ENCODE measurements at regions not wholly inside any gene's neighbourhood (a gene's known extent, or its start where the extent isn't known, plus 50 kb on each side); places are given as distances from the start of the nearest gene placed in this dataset.
A peak's percentile ranks its signal among the peaks of the same experiment; 100 is the strongest.

DNA sequence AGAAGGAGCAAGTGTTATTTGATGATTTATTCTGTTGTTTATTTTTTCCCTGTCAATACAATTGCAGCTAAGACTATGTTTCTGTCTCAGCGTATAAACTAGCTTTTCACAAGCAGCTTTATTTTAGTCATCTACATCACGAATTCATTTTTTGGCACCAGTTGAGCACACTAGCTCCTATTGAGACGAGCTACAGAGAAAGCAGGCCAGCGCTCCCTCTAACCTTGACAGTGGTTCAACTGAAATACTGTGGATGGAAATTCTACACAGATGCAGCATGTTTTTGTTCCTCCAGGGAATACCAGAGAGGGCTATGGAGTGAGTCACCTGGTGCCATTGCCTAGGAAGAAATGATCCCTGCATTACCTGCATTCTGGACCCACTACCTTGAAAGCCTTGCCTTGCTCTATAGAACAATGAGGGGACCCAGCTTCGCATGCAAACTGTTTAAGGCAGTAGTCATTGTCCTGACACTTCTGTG is 108.2 kb upstream of the ARHGAP42 start:
- TF ChIP-seq POLR2AphosphoS5 (IDR thresholded peaks at IDR 0.05; ENCODE audit: low read depth, low read length), result no peak
- no peak for TF ChIP-seq FOXP2 (optimal IDR thresholded peaks at IDR 0.05; ENCODE audit: borderline replicate concordance, extremely low read depth, extremely low read length, insufficient read depth)
- no peak for TF ChIP-seq TAF1 (IDR thresholded peaks at IDR 0.05; ENCODE audit: borderline replicate concordance, insufficient read depth, low read length)
- TF ChIP-seq SIN3A (IDR thresholded peaks at IDR 0.05; ENCODE audit: borderline replicate concordance, insufficient read depth, low read length), result no peak
- no peak for TF ChIP-seq REST (IDR thresholded peaks at IDR 0.05; ENCODE audit: insufficient read depth in 1 of 2, low read depth in 2 of 2, low read length in 2 of 2)

- TF ChIP-seq TAF1 (IDR thresholded peaks at IDR 0.05; ENCODE audit: borderline replicate concordance, insufficient read depth, low read length) (no peak), FOXP2 (optimal IDR thresholded peaks at IDR 0.05; ENCODE audit: borderline replicate concordance, extremely low read depth, extremely low read length, insufficient read depth) (peak; percentile 38)
These were observed 105.8 kb upstream of the ARHGAP42 start for GRCh38 chr11:100581318-100581717.

DNA sequence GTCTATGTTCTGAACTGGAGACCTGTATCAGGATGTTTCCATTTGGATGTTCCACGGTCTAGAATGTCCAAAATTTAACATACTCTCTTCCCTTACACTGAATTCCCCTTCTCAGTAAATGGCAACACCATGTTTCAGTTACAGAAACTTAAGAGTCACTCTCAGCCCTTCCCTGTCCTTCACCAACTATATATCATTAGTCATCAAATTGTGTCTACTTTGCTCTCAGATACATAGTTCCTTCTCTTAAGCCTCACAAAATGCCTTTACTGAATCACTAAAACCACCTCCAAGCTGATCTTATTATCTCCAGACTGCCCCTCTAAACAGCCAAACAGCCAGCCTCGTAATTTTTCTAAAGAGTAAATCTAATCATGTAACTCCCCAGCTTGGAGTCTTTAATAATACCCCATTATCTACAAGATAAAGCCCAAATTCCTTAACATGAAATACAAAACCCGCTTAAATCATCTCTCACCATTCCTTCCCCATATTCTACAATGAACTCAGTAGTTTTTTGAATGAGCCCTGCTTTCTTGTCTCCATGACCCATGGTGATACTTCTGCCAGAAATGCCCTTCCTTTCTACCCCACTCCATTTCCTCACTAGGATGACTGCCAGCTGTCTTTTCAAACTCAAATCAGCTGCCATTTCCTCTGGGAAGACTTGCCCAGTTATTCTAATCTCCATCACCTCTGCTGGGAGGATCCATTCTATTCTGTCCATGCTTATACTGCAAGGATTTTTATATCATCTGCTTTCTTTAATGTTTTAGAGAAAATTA is 102.7 kb upstream of the ARHGAP42 start:
- TF ChIP-seq REST (IDR thresholded peaks at IDR 0.05; ENCODE audit: insufficient read depth in 1 of 2, low read depth in 2 of 2, low read length in 2 of 2) (no peak), TAF1 (IDR thresholded peaks at IDR 0.05; ENCODE audit: borderline replicate concordance, insufficient read depth, low read length) (no peak), POLR2AphosphoS5 (IDR thresholded peaks at IDR 0.05; ENCODE audit: low read depth, low read length) (no peak), SIN3A (IDR thresholded peaks at IDR 0.05; ENCODE audit: borderline replicate concordance, insufficient read depth, low read length) (no peak), FOXP2 (optimal IDR thresholded peaks at IDR 0.05; ENCODE audit: borderline replicate concordance, extremely low read depth, extremely low read length, insufficient read depth) (no peak)

DNA sequence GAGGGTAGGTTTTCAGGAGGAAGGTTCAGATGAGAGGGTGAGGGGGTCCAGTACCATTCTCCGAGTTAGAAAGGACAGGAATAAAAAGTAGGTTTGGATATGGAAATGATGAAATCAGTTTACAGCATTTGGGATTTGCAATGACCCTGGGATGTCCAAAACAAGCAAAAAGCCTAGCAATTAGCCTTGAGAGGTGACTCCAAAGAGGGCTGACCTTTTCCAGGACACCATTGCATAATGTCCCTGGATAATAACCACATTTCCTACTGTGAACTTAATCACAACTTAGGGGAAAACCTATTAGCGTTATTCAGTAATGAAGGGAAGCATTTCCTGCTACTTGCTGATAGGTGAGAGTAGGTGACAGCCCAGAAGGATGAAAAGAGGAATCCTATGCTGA is 101.4 kb upstream of the ARHGAP42 start:
- no peak for TF ChIP-seq TAF1 (IDR thresholded peaks at IDR 0.05; ENCODE audit: borderline replicate concordance, insufficient read depth, low read length)
- TF ChIP-seq FOXP2 (optimal IDR thresholded peaks at IDR 0.05; ENCODE audit: borderline replicate concordance, extremely low read depth, extremely low read length, insufficient read depth), result no peak
- no peak for TF ChIP-seq REST (IDR thresholded peaks at IDR 0.05; ENCODE audit: insufficient read depth in 1 of 2, low read depth in 2 of 2, low read length in 2 of 2)
- no peak for TF ChIP-seq POLR2AphosphoS5 (IDR thresholded peaks at IDR 0.05; ENCODE audit: low read depth, low read length)
- TF ChIP-seq SIN3A (IDR thresholded peaks at IDR 0.05; ENCODE audit: borderline replicate concordance, insufficient read depth, low read length), result no peak

GRCh38 chr11:100586361-100587101 is 100.6 kb upstream of the ARHGAP42 start:
- TF ChIP-seq POLR2AphosphoS5 (IDR thresholded peaks at IDR 0.05; ENCODE audit: low read depth, low read length) (no peak), FOXP2 (optimal IDR thresholded peaks at IDR 0.05; ENCODE audit: borderline replicate concordance, extremely low read depth, extremely low read length, insufficient read depth) (no peak), SIN3A (IDR thresholded peaks at IDR 0.05; ENCODE audit: borderline replicate concordance, insufficient read depth, low read length) (no peak), TAF1 (IDR thresholded peaks at IDR 0.05; ENCODE audit: borderline replicate concordance, insufficient read depth, low read length) (no peak), REST (IDR thresholded peaks at IDR 0.05; ENCODE audit: insufficient read depth in 1 of 2, low read depth in 2 of 2, low read length in 2 of 2) (no peak)

All from PFSK-1 (cell line).